HCT116 (cell line): ENCODE measurements at regions not wholly inside any gene's neighbourhood (a gene's known extent, or its start where the extent isn't known, plus 50 kb on each side); places are given as distances from the start of the nearest gene placed in this dataset.

Source experiments
- ATF3 ChIP-seq: IDR thresholded peaks from 2 replicates; pipeline ENCODE4 v1.6.1; 2012
- CBX3 ChIP-seq: IDR thresholded peaks from 2 replicates; pipeline ENCODE4 v1.6.1; 2012; ENCODE audit warnings: low read depth
- CEBPB ChIP-seq: IDR thresholded peaks from 2 replicates; pipeline ENCODE4 v1.6.1; 2012; ENCODE audit warnings: low read depth
- EGR1 ChIP-seq: IDR thresholded peaks from 2 replicates; pipeline ENCODE4 v1.6.1; 2012; ENCODE audit warnings: low read depth
- EZH2 ChIP-seq: fragments of 200-600 bp; sonication (generic); IDR thresholded peaks from 2 replicates; pipeline ENCODE4 v1.6.1; 2017; ENCODE audit warnings: antibody characterized with exemption, mixed run types
- JUND ChIP-seq: IDR thresholded peaks from 2 replicates; pipeline ENCODE4 v1.6.1; 2012
- MAX ChIP-seq: IDR thresholded peaks from 2 replicates; pipeline ENCODE4 v1.6.1; 2012
- POLR2A ChIP-seq: IDR thresholded peaks from 2 replicates; pipeline ENCODE4 v1.7.0; 2011; ENCODE audit warnings: borderline replicate concordance; ENCODE audit not compliant: insufficient read depth, insufficient read length; ENCODE audit errors: extremely low read depth
- RAD21 ChIP-seq: IDR thresholded peaks from 2 replicates; pipeline ENCODE4 v1.6.1; 2012; ENCODE audit warnings: low read depth, mild to moderate bottlenecking
- SP1 ChIP-seq: IDR thresholded peaks from 2 replicates; pipeline ENCODE4 v1.6.1; 2012; ENCODE audit warnings: low read depth
- YY1 ChIP-seq: IDR thresholded peaks from 2 replicates; pipeline ENCODE4 v1.6.1; 2011; ENCODE audit warnings: low read length, low read depth, moderate library complexity, mild to moderate bottlenecking; ENCODE audit not compliant: insufficient replicate concordance; ENCODE audit errors: extremely low read depth
- ZNF274 ChIP-seq: fragments of 200-500 bp; sonication (Bioruptor generic); IDR thresholded peaks from 2 replicates; pipeline ENCODE4 v1.6.1; 2014; ENCODE audit warnings: mild to moderate bottlenecking, low read depth, low read length, inconsistent platforms
- TF ChIP-seq, protein P1 (sequence below), 3 experiments: fragments of 200-600 bp in 1 of 3; sonication (generic) in 1 of 3; IDR thresholded peaks in 2 of 3; conservative IDR thresholded peaks in 1 of 3; 2 replicates each; pipeline ENCODE4 v1.5.1; 2012 to 2017; ENCODE audit warnings: low read depth in 2 of 3, low read length in 2 of 3, antibody characterized with exemption in 1 of 3, borderline replicate concordance in 1 of 3, control low read depth in 1 of 3, mild to moderate bottlenecking in 1 of 3, mixed read lengths in 1 of 3, mixed run types in 1 of 3, moderate library complexity in 1 of 3; ENCODE audit not compliant: insufficient read depth in 1 of 3

- no peak for TF ChIP-seq RAD21
- no peak for TF ChIP-seq POLR2A
- TF ChIP-seq, protein P1, sequence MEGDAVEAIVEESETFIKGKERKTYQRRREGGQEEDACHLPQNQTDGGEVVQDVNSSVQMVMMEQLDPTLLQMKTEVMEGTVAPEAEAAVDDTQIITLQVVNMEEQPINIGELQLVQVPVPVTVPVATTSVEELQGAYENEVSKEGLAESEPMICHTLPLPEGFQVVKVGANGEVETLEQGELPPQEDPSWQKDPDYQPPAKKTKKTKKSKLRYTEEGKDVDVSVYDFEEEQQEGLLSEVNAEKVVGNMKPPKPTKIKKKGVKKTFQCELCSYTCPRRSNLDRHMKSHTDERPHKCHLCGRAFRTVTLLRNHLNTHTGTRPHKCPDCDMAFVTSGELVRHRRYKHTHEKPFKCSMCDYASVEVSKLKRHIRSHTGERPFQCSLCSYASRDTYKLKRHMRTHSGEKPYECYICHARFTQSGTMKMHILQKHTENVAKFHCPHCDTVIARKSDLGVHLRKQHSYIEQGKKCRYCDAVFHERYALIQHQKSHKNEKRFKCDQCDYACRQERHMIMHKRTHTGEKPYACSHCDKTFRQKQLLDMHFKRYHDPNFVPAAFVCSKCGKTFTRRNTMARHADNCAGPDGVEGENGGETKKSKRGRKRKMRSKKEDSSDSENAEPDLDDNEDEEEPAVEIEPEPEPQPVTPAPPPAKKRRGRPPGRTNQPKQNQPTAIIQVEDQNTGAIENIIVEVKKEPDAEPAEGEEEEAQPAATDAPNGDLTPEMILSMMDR (IDR thresholded peaks at IDR 0.05 in 2 of 3, conservative IDR thresholded peaks at IDR 0.05 in 1 of 3; ENCODE audit: borderline replicate concordance in 1 of 3, insufficient read depth in 1 of 3, low read depth in 2 of 3, low read length in 2 of 3) = no peak
- no peak for TF ChIP-seq JUND
- TF ChIP-seq EZH2 = no peak
- no peak for TF ChIP-seq ATF3
- no peak for TF ChIP-seq MAX
- TF ChIP-seq EGR1 = no peak
- TF ChIP-seq SP1 = no peak
- TF ChIP-seq ZNF274 = no peak
- TF ChIP-seq YY1 = no peak
- TF ChIP-seq CEBPB = no peak
- TF ChIP-seq CBX3 = no peak
Observed at GRCh38 chr4:28682847-28683246, 1822.2 kb downstream of the STIM2 start.
